ENCODE measurements at regions not wholly inside any gene's neighbourhood (a gene's known extent, or its start where the extent isn't known, plus 50 kb on each side); places are given as distances from the start of the nearest gene placed in this dataset.

GRCh38 chr12:125890366-125890905 is 825.2 kb downstream of the AACS start:
- TF ChIP-seq CTCF (IDR thresholded peaks at IDR 0.05; ENCODE audit: insufficient read depth, low read length, poor library complexity, severe bottlenecking) = no peak
- DNase-seq (ENCODE audit: low read depth) = no peak
- Histone ChIP-seq H3K4me3 (ENCODE audit: low read depth, low read length) (no peak overlapping the region), H3K27me3 (ENCODE audit: control insufficient read depth, insufficient read depth, low read length) (no peaks in the 10 kb centered on the region), H3K36me3 (ENCODE audit: control insufficient read depth, insufficient read depth, low read length) (no peaks in the 10 kb centered on the region)

GRCh38 chr12:125890971-125891370 is 825.7 kb downstream of the AACS start:
- Histone ChIP-seq H3K4me3 (ENCODE audit: low read depth, low read length) (no peak overlapping the region), H3K36me3 (ENCODE audit: control insufficient read depth, insufficient read depth, low read length) (no peaks in the 10 kb centered on the region), H3K27me3 (ENCODE audit: control insufficient read depth, insufficient read depth, low read length) (no peaks in the 10 kb centered on the region)
- DNase-seq (ENCODE audit: low read depth) = no peak
- no peak for TF ChIP-seq CTCF (IDR thresholded peaks at IDR 0.05; ENCODE audit: insufficient read depth, low read length, poor library complexity, severe bottlenecking)

DNA sequence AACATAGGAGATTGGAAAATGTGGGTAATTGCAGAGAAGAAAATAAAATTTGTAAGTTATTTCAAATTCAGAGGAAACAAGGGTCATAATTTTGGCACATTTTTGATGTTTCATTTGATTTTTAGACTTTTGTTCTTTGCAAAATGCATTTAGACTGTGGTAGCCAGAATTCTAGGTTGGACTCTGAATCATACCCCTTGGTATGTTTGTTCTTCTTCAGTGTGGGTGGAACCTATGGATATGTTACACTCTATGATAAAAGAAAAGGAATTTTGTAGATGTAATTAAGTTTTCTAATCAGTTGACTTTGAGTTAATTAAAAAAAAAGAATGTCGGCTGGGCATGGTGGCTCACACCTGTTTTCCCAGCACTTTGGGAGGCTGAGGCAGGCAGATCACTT is 827.0 kb downstream of the AACS start:
- no peak for DNase-seq (ENCODE audit: low read depth)
- Histone ChIP-seq H3K4me3 (ENCODE audit: low read depth, low read length) (no peak overlapping the region), H3K27me3 (ENCODE audit: control insufficient read depth, insufficient read depth, low read length) (no peaks in the 10 kb centered on the region), H3K36me3 (ENCODE audit: control insufficient read depth, insufficient read depth, low read length) (no peaks in the 10 kb centered on the region)
- no peak for TF ChIP-seq CTCF (IDR thresholded peaks at IDR 0.05; ENCODE audit: insufficient read depth, low read length, poor library complexity, severe bottlenecking)

DNA sequence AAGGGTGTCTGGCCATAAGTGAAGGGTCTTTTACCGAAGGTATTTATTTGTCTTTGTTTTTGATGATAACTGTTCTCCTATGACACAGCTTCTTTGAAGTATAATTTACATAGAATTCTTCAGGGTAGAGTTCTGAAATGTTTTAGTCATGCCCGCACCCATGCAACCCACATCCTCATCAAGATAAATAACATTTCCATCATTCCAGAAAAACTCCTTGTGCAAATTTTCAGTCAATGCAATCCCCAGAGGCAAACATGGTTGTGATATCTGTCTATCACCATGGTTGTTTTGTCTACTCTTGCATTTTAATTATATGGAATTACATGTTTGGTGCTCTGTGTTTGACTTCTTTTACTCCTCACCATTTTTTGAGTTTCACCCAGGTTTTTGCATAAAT is 837.8 kb downstream of the AACS start:
- Histone ChIP-seq H3K27me3 (ENCODE audit: control insufficient read depth, insufficient read depth, low read length) (no peaks in the 10 kb centered on the region), H3K4me3 (ENCODE audit: low read depth, low read length) (no peak overlapping the region), H3K36me3 (ENCODE audit: control insufficient read depth, insufficient read depth, low read length) (no peaks in the 10 kb centered on the region)
- no peak for TF ChIP-seq CTCF (IDR thresholded peaks at IDR 0.05; ENCODE audit: insufficient read depth, low read length, poor library complexity, severe bottlenecking)
- no peak for DNase-seq (ENCODE audit: low read depth)

DNA sequence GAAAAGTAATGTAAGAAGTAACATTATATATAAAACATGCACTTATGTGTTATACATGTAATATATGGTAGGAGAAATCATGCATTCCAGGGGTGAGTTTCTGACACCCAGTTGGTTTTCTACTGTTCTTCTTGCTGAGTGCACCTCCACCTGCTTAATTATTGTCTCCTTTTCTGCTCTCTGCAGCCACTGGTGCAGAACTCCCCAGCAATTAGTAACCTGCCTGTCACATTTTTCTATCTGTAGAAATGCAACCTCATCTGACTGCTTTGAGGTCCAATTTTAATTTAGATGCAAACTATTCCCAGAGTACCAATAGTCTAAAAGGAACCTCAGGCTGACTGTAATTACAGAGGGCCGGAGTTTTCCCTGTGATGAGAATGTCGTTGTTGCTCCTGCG is 842.1 kb downstream of the AACS start:
- Histone ChIP-seq H3K27me3 (ENCODE audit: control insufficient read depth, insufficient read depth, low read length) (no peaks in the 10 kb centered on the region), H3K4me3 (ENCODE audit: low read depth, low read length) (no peak overlapping the region), H3K36me3 (ENCODE audit: control insufficient read depth, insufficient read depth, low read length) (no peaks in the 10 kb centered on the region)
- no peak for TF ChIP-seq CTCF (IDR thresholded peaks at IDR 0.05; ENCODE audit: insufficient read depth, low read length, poor library complexity, severe bottlenecking)
- DNase-seq (ENCODE audit: low read depth) = no peak

DNA sequence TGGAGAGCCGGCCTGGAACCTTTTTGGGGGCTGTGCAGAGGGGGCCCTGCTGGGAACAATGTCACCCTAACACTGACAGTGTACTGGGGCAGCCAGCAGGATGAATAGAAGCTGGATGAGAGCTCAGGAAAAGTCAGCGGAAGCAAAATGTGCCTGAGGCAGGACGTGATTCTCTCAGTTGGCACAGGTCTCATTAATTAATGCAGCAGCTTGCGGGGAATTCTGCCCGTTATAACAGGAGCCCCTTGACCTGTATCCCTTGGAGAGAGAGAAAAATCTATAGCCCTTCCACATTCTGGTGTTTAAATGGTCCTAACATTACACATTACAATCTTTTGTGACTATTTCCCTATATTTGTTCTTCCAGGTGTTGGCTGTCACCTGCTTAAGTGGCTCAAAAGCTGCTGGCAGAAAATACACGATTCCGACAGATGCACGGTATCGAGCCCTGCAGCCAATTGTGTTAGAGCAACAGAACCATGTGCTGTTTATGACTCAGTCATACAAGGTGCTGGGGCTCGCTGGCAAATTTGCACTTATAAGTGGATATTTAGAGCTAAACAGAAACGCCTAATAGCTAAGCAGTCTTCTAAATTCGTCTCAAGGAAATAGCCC is 854.7 kb downstream of the AACS start:
- no peak for TF ChIP-seq CTCF (IDR thresholded peaks at IDR 0.05; ENCODE audit: insufficient read depth, low read length, poor library complexity, severe bottlenecking)
- no peak for DNase-seq (ENCODE audit: low read depth)
- Histone ChIP-seq H3K4me3 (ENCODE audit: low read depth, low read length) (no peak overlapping the region), H3K36me3 (ENCODE audit: control insufficient read depth, insufficient read depth, low read length) (no peaks in the 10 kb centered on the region), H3K27me3 (ENCODE audit: control insufficient read depth, insufficient read depth, low read length) (no peaks in the 10 kb centered on the region)
